HL-60 (cell line): ENCODE measurements at regions not wholly inside any gene's neighbourhood (a gene's known extent, or its start where the extent isn't known, plus 50 kb on each side); places are given as distances from the start of the nearest gene placed in this dataset.

Experiments
- DNase-seq, 2 experiments: peaks; one replicate each; pipeline ENCODE4 v3.0.0-alpha.2; 2010 to 2020; ENCODE audit warnings: low read depth in 1 of 2, low spot score in 1 of 2
- H3K27ac ChIP-seq: fragments of 250-450 bp; sonication (Bioruptor Pico); replicated peaks from 2 replicates; pipeline ENCODE4 v1.5.1; 2020; ENCODE audit warnings: mild to moderate bottlenecking, moderate library complexity
- H3K27me3 ChIP-seq: fragments of 250-450 bp; sonication (Bioruptor Pico); 2 replicates; pipeline ENCODE4 v1.5.1; 2021; ENCODE audit warnings: mild to moderate bottlenecking, moderate library complexity; ENCODE audit not compliant: insufficient read depth, poor library complexity, severe bottlenecking
- H3K4me3 ChIP-seq: replicated peaks from 2 replicates; pipeline ENCODE4 v1.5.1; 2011; ENCODE audit warnings: mild to moderate bottlenecking, control low read depth, low read length; ENCODE audit not compliant: insufficient read depth
- CTCF ChIP-seq: IDR thresholded peaks from one replicate; pipeline ENCODE4 v1.5.1; 2011; ENCODE audit warnings: low read length, control low read depth, inconsistent platforms; ENCODE audit not compliant: insufficient read depth
- GABPA ChIP-seq: IDR thresholded peaks from 2 replicates; pipeline ENCODE4 v1.6.1; 2012; ENCODE audit warnings: low read depth
- POLR2AphosphoS5 ChIP-seq: IDR thresholded peaks from 2 replicates; pipeline ENCODE4 v1.6.1; 2012; ENCODE audit warnings: low read depth
- REST ChIP-seq: IDR thresholded peaks from 2 replicates; pipeline ENCODE4 v1.6.1; 2012; ENCODE audit warnings: low read depth; ENCODE audit not compliant: insufficient replicate concordance
- SPI1 ChIP-seq: IDR thresholded peaks from 2 replicates; pipeline ENCODE4 v1.6.1; 2012; ENCODE audit warnings: low read depth, mild to moderate bottlenecking, borderline replicate concordance

DNA sequence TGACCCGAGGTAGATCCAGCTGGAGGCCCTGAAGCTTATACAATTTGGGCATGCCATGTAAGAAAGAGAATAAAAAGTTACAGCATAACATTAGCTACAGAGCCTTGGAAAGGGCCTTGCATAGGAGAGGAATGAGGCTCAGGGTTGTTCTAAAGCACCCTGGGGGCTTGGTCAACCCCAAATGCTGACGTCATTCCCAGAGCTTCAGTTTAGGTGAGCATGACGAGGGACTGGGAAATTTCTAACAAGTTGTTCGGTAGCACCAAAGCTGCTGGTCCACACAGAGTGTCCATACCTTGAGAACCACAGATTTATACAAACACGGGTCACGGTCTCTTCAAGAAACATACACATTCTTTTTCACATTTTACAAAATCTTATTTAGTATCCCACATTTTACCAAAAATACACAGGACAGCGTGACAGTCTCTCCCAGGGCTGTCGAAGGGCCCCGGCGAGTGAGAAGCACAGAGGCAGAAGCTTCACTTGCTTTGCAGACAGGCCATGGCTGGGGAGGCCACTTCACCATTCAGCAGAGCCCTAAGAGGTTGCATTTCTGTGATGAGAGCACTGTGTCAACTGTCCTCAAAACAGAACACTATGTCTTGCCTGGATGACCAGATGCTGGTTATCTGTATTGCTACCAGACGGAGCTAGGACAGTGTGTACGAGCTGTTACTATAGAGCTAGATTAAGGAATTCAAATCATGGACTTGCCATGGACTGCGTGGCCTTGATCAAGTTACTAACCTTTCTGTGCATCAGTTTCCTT, 68.2 kb upstream of the ARRDC4 start:
- Histone ChIP-seq H3K27ac (no peak overlapping the region), H3K4me3 (no peak overlapping the region), H3K27me3 (no peaks in the 10 kb centered on the region)
- TF ChIP-seq POLR2AphosphoS5 = no peak
- TF ChIP-seq SPI1 = no peak
- TF ChIP-seq GABPA = no peak
- TF ChIP-seq REST = no peak
- no peak for TF ChIP-seq CTCF
- no peak for DNase-seq

GRCh38 chr15:97893967-97894366, 66.5 kb upstream of the ARRDC4 start:
- no peak for DNase-seq
- Histone ChIP-seq H3K27ac (no peak overlapping the region), H3K27me3 (no peaks in the 10 kb centered on the region), H3K4me3 (no peak overlapping the region)
- TF ChIP-seq SPI1 (no peak), REST (no peak), POLR2AphosphoS5 (no peak), CTCF (no peak), GABPA (no peak)

DNA sequence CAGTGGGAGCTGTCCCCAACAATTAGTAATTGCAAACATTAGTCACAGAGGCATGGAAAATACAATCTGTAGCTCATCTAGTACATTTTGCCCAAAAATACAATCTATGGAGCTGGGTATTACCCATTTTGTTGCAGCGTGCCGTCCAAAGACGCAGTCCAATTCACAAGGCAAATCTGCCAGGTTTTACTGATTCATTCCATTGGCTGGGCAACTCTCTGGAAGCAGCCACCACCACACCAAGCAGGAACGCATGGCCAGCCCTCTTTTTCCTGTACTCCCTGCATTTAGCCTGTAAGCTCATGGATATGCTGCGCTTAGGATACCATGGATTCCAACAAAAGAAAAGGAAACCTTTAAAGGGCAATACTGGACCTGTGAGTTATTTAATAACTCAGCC, 60.5 kb upstream of the ARRDC4 start:
- H3K27ac ChIP-seq = no peak overlapping the region
- TF ChIP-seq SPI1 = no peak
- no peak for DNase-seq
- H3K27me3 ChIP-seq = peaks cover 14% of the 10 kb centered on the region
- no peak overlapping the region for H3K4me3 ChIP-seq

- H3K27ac ChIP-seq = no peak overlapping the region
- TF ChIP-seq CTCF = no peak
- no peak for TF ChIP-seq SPI1
- TF ChIP-seq POLR2AphosphoS5 = no peak
- TF ChIP-seq GABPA = no peak
- TF ChIP-seq REST = no peak
- peaks cover 14% of the 10 kb centered on the region for H3K27me3 ChIP-seq
- DNase-seq = no peak
- H3K4me3 ChIP-seq = no peak overlapping the region
These were observed 58.2 kb upstream of the ARRDC4 start for GRCh38 chr15:97902140-97902780.
